ENCODE measurements at regions not wholly inside any gene's neighbourhood (a gene's known extent, or its start where the extent isn't known, plus 50 kb on each side); places are given as distances from the start of the nearest gene placed in this dataset.
"Not testable (repeated sequence)": the region's sequence is repeated elsewhere in the genome, so short reads cannot be mapped to it uniquely, and the experiment has no call there.

DNA sequence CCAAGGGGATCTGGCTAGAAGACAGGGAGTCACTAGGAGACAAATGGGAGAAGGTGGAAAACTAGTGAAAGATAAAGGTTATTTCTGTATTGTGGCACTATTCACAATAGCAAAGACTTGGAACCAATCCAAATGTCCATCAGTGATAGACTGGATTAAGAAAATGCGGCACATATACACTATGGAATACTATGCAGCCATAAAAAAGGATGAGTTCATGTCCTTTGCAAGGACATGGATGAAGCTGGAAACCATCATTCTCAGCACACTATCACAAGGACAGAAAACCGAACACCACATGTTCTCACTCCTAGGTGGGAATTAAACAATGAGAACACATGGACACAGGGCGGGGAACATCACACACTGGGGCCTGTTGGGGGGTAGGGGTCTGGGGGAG lies 282.4 kb upstream of the TAC1 start:
- TF ChIP-seq POLR2A (IDR thresholded peaks at IDR 0.05; ENCODE audit: extremely low read depth, insufficient read length), result not testable (repeated sequence)
- TF ChIP-seq, protein P1, sequence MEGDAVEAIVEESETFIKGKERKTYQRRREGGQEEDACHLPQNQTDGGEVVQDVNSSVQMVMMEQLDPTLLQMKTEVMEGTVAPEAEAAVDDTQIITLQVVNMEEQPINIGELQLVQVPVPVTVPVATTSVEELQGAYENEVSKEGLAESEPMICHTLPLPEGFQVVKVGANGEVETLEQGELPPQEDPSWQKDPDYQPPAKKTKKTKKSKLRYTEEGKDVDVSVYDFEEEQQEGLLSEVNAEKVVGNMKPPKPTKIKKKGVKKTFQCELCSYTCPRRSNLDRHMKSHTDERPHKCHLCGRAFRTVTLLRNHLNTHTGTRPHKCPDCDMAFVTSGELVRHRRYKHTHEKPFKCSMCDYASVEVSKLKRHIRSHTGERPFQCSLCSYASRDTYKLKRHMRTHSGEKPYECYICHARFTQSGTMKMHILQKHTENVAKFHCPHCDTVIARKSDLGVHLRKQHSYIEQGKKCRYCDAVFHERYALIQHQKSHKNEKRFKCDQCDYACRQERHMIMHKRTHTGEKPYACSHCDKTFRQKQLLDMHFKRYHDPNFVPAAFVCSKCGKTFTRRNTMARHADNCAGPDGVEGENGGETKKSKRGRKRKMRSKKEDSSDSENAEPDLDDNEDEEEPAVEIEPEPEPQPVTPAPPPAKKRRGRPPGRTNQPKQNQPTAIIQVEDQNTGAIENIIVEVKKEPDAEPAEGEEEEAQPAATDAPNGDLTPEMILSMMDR (IDR thresholded peaks at IDR 0.05; ENCODE audit: low read depth, low read length), result not testable (repeated sequence)

Measured in NB4 (cell line).